Epithelial cell of proximal tubule (primary cell): ENCODE measurements at regions not wholly inside any gene's neighbourhood (a gene's known extent, or its start where the extent isn't known, plus 50 kb on each side); places are given as distances from the start of the nearest gene placed in this dataset.

Experiments
- DNase-seq: peaks from one replicate; pipeline ENCODE4 v3.0.0-alpha.2; 2011; ENCODE audit warnings: low read depth
- H3K4me3 ChIP-seq: 2 replicates; pipeline ENCODE4 v1.5.1; 2011; ENCODE audit warnings: low read depth, mild to moderate bottlenecking, low read length
- CTCF ChIP-seq: conservative IDR thresholded peaks from 2 replicates; pipeline ENCODE4 v1.5.1; 2012; ENCODE audit warnings: low read depth, mild to moderate bottlenecking, low read length

DNA sequence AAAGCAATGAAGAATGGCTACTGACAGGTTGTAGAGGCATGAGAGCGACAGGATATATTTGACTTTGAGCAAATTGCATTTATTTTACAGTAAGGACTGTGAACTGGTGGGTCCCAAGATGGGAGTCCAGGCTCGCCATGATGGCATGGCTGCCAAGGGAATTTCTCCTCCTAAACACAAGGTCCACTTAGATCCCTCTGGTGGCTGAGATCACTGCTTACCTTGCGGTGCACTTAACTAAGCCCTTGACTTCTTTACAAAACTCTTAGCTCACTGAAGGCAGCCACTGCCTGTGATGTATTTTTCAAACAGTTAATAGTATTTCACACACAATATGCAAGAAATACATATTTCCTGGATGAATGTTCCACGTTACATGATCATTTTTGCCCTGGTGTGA lies 50.3 kb upstream of the SORBS2 start:
- H3K4me3 ChIP-seq = no peak overlapping the region
- no peak for TF ChIP-seq CTCF
- no peak for DNase-seq

DNA sequence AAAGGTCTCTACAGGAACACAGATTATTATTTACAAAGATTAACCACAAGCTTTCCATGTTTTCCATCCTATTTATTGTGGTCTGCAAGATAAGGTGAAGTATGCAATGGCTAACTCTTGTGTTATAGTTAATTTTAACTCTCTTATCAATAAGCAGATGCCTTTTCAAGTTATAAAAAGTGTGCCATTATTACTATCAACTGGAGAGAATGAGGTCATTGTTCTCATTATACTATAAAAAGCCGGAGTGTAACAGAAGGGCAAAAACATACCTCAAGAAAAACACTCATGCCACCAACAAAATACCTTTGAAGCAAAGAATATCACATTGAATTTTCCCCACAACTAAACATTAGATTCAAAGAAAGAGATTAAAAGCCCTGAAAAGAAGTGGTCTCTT lies 52.0 kb upstream of the SORBS2 start:
- no peak for DNase-seq
- TF ChIP-seq CTCF = no peak
- no peak overlapping the region for H3K4me3 ChIP-seq

- TF ChIP-seq CTCF = no peak
- peak; percentile 9 for DNase-seq
- H3K4me3 ChIP-seq = no peak overlapping the region
Observed at GRCh38 chr4:185865901-185866328, 53.9 kb upstream of the SORBS2 start.

GRCh38 chr4:185867770-185868169 lies 55.8 kb upstream of the SORBS2 start:
- no peak for DNase-seq
- TF ChIP-seq CTCF = peak; percentile 9
- H3K4me3 ChIP-seq = no peak overlapping the region

DNA sequence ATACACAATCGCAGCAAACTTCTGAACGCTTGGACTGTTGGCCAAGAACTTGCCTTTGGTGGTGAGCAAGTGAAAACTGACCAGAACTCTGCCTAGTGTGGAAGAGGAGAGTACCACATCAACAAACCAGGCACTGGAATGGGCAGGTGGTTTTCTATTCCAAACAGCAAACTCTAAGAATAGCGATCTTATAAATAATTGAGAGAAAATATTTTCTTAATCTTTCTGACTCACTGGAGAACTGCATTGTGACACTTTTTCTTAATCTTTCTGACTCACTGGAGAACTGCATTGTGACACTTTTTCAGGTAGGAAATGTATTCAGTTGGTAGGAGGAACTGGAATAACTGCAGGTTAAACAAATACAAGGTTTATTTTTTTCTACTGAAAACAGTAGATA lies 57.0 kb upstream of the SORBS2 start:
- no peak for DNase-seq
- no peak for TF ChIP-seq CTCF

DNA sequence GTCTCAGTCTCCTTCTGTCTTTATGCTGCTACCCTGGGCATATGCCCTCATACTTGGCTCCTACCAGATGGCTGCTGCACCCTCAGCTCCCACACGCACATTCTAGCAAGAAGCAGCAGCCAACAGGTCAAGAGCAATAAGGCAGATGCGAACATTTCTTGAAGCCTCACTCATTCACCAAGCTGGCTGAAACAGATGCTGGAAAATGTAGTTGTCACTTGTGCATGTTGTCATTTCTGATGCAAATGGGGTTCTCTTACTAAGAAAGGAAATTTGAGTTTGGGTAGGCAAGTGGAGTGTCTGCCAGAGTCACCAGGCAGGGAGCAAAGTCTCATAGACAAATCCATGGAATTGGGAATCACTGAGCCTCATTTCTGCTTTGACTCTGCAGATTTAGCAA lies 57.4 kb upstream of the SORBS2 start:
- no peak for TF ChIP-seq CTCF
- no peak for DNase-seq
- H3K4me3 ChIP-seq = no peak overlapping the region

More for the DNA sequence above, 57.0 kb upstream of the SORBS2 start:
- no peak overlapping the region for H3K4me3 ChIP-seq

GRCh38 chr4:185870366-185870765 lies 58.4 kb upstream of the SORBS2 start:
- no peak for DNase-seq
- no peak for TF ChIP-seq CTCF
- H3K4me3 ChIP-seq = no peak overlapping the region
